Suprapubic skin (tissue), 4 donors: ENCODE measurements at regions not wholly inside any gene's neighbourhood (a gene's known extent, or its start where the extent isn't known, plus 50 kb on each side); places are given as distances from the start of the nearest gene placed in this dataset.

ENCODE experiments used
- DNase-seq, 2 donors: peaks; one replicate each; pipeline ENCODE4 v3.0.0-alpha.2; 2019; ENCODE audit warnings: low spot score in 2 of 2
- H3K27ac ChIP-seq: fragments of 200-600 bp; sonication (generic); one replicate; pipeline ENCODE4 v1.5.1; 2019
- H3K27me3 ChIP-seq: fragments of 200-600 bp; sonication (generic); one replicate; pipeline ENCODE4 v1.5.1; 2019
- H3K36me3 ChIP-seq: fragments of 200-600 bp; sonication (generic); one replicate; pipeline ENCODE4 v1.5.1; 2019
- H3K4me1 ChIP-seq: fragments of 200-600 bp; sonication (generic); one replicate; pipeline ENCODE4 v1.5.1; 2019
- H3K4me3 ChIP-seq: fragments of 200-600 bp; sonication (generic); one replicate; pipeline ENCODE4 v1.5.1; 2019; ENCODE audit warnings: mild to moderate bottlenecking
- H3K9me3 ChIP-seq: fragments of 200-600 bp; sonication (generic); one replicate; pipeline ENCODE4 v1.5.1; 2019
- EP300 ChIP-seq: sonication (generic); formaldehyde crosslinking; IDR thresholded peaks from one replicate; pipeline ENCODE4 v1.6.1; 2017; ENCODE audit warnings: antibody characterized with exemption
- POLR2A ChIP-seq, 2 donors: fragments of 450-650 bp; IDR thresholded peaks; one replicate each; pipeline ENCODE4 v1.6.1; 2017; ENCODE audit warnings: antibody characterized with exemption in 2 of 2, mild to moderate bottlenecking in 2 of 2, moderate library complexity in 2 of 2
- POLR2AphosphoS5 ChIP-seq, 3 donors: sonication (generic); formaldehyde crosslinking; IDR thresholded peaks; one replicate each; pipeline ENCODE4 v1.6.1; 2017; ENCODE audit warnings: antibody characterized with exemption in 3 of 3
- WGBS: methylation state at CpG from one replicate; pipeline ENCODE4 v1.1.5; 2018; 5-methylcytosine and 5-hydroxymethylcytosine counted together
- TF ChIP-seq, protein P1 (sequence below), 2 donors: fragments of 200-600 bp in 1 of 2; fragments of 450-650 bp in 1 of 2; sonication (generic) in 1 of 2; IDR thresholded peaks; one replicate each; pipeline ENCODE4 v1.5.1; 2016 to 2019; ENCODE audit warnings: antibody characterized with exemption in 2 of 2, mild to moderate bottlenecking in 1 of 2, moderate library complexity in 1 of 2

DNA sequence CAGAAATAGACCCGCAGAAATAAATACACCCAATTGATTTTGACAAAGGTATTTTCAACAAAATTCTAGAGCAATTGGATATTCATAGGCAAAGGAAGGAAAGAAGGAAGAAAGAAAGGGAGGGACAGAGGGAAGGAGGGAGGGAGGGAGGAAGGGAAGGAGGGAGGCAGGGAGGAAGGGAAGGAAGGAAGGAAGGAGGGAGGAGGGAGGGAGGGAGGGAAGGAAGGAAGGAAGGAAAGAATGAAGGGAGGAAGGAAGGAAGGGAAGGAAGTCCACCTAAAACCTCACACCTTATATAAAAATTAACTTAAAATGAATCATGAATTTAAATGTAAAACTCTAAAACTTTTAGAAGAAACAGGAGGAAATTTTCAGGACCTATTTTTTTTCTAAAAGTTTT lies 94.2 kb upstream of the USP47 start:
- DNase-seq = no peak
- no peaks in the 10 kb centered on the region for H3K36me3 ChIP-seq
- 89% methylated on average over 1 of the region's 1 CpG for WGBS
- H3K4me1 ChIP-seq = no peaks in the 10 kb centered on the region
- H3K4me3 ChIP-seq = no peak overlapping the region
- H3K27me3 ChIP-seq = no peaks in the 10 kb centered on the region
- TF ChIP-seq, protein P1, sequence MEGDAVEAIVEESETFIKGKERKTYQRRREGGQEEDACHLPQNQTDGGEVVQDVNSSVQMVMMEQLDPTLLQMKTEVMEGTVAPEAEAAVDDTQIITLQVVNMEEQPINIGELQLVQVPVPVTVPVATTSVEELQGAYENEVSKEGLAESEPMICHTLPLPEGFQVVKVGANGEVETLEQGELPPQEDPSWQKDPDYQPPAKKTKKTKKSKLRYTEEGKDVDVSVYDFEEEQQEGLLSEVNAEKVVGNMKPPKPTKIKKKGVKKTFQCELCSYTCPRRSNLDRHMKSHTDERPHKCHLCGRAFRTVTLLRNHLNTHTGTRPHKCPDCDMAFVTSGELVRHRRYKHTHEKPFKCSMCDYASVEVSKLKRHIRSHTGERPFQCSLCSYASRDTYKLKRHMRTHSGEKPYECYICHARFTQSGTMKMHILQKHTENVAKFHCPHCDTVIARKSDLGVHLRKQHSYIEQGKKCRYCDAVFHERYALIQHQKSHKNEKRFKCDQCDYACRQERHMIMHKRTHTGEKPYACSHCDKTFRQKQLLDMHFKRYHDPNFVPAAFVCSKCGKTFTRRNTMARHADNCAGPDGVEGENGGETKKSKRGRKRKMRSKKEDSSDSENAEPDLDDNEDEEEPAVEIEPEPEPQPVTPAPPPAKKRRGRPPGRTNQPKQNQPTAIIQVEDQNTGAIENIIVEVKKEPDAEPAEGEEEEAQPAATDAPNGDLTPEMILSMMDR (IDR thresholded peaks at IDR 0.05) = no peak
- TF ChIP-seq POLR2A (IDR thresholded peaks at IDR 0.05) (no peak), POLR2AphosphoS5 (IDR thresholded peaks at IDR 0.05) (no peak), EP300 (no peak)
- H3K27ac ChIP-seq = no peak overlapping the region
- H3K9me3 ChIP-seq = no peaks in the 10 kb centered on the region

DNA sequence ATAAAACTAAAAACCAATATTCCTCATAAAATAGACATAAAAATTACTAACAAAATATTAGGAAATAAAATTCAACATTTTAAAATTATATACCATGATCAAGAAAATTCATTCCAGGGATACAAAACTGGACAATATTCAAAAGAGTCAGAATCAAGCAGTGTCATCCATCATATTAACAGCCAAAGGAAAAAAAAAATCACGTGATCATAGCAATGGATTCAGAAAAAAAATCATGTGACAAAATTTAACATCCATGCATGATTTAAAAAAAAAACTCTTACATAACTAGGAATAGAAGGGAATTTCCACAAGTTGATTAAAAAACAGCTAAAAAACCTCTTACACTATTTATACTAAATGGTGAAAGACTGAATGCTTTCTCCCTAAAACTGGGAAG lies 95.3 kb upstream of the USP47 start:
- Histone ChIP-seq H3K36me3 (no peaks in the 10 kb centered on the region), H3K27me3 (no peaks in the 10 kb centered on the region)
- TF ChIP-seq POLR2AphosphoS5 (IDR thresholded peaks at IDR 0.05) = no peak
- TF ChIP-seq EP300 = no peak
- TF ChIP-seq, protein P1 (IDR thresholded peaks at IDR 0.05) = no peak
- TF ChIP-seq POLR2A (IDR thresholded peaks at IDR 0.05) = no peak

DNA sequence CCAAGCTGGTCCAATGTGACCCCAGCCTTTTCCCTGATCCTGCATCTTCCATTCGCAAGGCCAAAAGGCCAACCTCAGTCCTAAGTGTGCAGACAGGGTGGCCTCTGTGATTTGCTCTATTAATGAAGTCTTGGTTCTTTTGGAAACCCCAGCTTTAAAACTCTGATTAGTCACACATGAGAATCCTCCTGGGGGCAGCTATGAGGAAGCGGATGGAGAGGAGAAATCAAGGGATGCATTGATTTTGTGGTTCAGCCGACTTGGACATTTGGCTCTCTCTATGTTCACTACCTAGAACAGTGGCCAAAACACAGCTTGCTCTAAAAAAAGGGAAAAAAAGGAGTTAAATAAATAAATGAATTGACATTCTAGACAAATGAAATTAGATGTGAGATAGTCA lies 98.6 kb upstream of the USP47 start:
- 81% methylated on average over 3 of the region's 3 CpGs for WGBS
- Histone ChIP-seq H3K4me1 (peaks cover 4% of the 10 kb centered on the region), H3K27ac (no peak overlapping the region), H3K27me3 (no peaks in the 10 kb centered on the region), H3K4me3 (no peak overlapping the region), H3K36me3 (no peaks in the 10 kb centered on the region), H3K9me3 (no peaks in the 10 kb centered on the region)
- DNase-seq = no peak
- no peak for TF ChIP-seq POLR2A (IDR thresholded peaks at IDR 0.05)

More for the DNA sequence above, 95.3 kb upstream of the USP47 start:
- H3K9me3 ChIP-seq = no peaks in the 10 kb centered on the region
- no peak overlapping the region for H3K27ac ChIP-seq
- 51% methylated on average over 1 of the region's 1 CpG for WGBS
- no peak for DNase-seq
- H3K4me3 ChIP-seq = no peak overlapping the region
- no peaks in the 10 kb centered on the region for H3K4me1 ChIP-seq

DNA sequence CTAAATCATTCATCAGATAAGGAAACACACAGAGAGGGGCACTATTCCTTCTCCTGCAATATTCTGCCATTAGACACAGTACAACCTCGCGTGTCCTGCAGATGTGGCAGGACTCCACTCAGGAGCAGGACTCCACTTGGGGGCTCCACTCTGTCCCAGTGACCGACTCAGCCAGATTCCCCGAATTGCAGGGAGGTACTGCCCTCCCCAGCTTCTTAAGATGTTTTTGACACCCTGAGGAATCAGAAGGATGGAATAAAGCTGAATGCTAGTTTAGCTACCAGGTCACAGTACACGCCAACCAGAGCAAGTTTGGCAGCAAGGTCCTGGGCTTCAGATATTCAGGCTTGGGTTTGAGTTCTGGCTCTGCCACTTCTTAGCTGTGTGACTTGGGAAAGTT lies 99.3 kb upstream of the USP47 start:
- no peak overlapping the region for H3K4me3 ChIP-seq
- WGBS = 73% methylated on average over 5 of the region's 5 CpGs
- no peak for DNase-seq
- TF ChIP-seq POLR2AphosphoS5 (IDR thresholded peaks at IDR 0.05) (no peak), EP300 (no peak), POLR2A (IDR thresholded peaks at IDR 0.05) (no peak)
- TF ChIP-seq, protein P1 (IDR thresholded peaks at IDR 0.05) = no peak
- H3K36me3 ChIP-seq = no peaks in the 10 kb centered on the region
- H3K4me1 ChIP-seq = peaks cover 4% of the 10 kb centered on the region
- H3K27me3 ChIP-seq = no peaks in the 10 kb centered on the region
- no peak overlapping the region for H3K27ac ChIP-seq
- H3K9me3 ChIP-seq = no peaks in the 10 kb centered on the region

DNA sequence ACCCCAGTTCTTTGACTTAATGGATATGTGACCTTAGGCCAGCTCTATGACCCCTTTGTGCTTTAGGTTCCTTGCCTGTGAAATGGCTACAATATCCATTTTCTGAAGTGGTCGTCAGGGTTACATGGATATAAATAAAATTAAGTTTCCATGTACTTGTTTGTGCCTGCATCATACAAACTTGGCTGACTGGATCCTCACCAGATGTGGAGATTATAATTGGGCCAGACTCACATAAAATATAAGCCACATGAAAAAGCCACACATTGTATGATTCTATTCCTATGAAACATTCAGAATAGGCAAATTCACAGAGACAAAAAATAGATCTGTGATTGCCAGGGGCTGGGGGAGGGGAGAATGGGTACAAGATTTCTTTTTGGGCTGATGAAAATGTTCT lies 100.9 kb upstream of the USP47 start:
- H3K4me3 ChIP-seq = no peak overlapping the region
- no peak for DNase-seq
- no peak for TF ChIP-seq POLR2AphosphoS5 (IDR thresholded peaks at IDR 0.05)
- no peak for TF ChIP-seq EP300
- TF ChIP-seq, protein P1 (IDR thresholded peaks at IDR 0.05) = no peak
- no peak for TF ChIP-seq POLR2A (IDR thresholded peaks at IDR 0.05)
- H3K9me3 ChIP-seq = no peaks in the 10 kb centered on the region
- H3K27ac ChIP-seq = no peak overlapping the region
- WGBS = 46% methylated on average over 1 of the region's 1 CpG
- H3K36me3 ChIP-seq = no peaks in the 10 kb centered on the region
- H3K4me1 ChIP-seq = peaks cover 4% of the 10 kb centered on the region
- no peaks in the 10 kb centered on the region for H3K27me3 ChIP-seq

DNA sequence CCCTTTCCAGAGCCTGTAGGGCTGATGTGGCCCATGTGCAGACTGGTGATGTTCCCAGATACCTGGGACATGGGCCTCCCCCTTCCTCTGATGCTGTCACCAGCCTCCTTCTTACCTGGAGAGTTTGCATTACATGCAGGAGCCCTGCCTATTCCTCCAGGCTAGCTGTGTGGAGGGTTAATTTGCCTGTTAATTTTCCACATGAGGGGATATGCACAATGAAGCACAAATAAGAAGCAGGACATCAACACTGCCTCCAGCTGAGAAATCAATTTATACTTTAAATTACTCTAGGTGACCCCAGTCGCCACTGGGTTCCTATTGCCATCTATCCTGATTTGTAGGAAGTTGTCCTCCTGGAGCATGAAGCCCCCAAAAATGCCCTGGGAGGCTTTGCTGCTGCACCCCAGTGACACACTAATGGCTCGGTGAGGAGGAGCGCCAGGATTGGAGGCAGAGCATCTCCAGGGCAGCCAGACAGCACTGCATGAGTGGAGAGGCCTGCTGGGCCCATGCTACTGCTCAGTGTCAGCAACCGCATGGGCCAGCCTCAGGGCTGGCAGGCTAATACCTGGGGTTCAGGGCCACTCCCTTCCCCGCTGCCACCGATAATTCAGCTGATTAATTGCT lies 101.6 kb upstream of the USP47 start:
- TF ChIP-seq POLR2AphosphoS5 (IDR thresholded peaks at IDR 0.05) = no peak
- TF ChIP-seq, protein P1 (IDR thresholded peaks at IDR 0.05) = no peak
- TF ChIP-seq POLR2A (IDR thresholded peaks at IDR 0.05) = no peak
- TF ChIP-seq EP300 = no peak
- Histone ChIP-seq H3K4me1 (peaks cover 4% of the 10 kb centered on the region), H3K4me3 (no peak overlapping the region), H3K36me3 (no peaks in the 10 kb centered on the region), H3K9me3 (no peaks in the 10 kb centered on the region), H3K27me3 (no peaks in the 10 kb centered on the region), H3K27ac (no peak overlapping the region)
- 38% methylated on average over 5 of the region's 6 CpGs for WGBS
- DNase-seq = no peak
